ENCODE measurements at regions not wholly inside any gene's neighbourhood (a gene's known extent, or its start where the extent isn't known, plus 50 kb on each side); places are given as distances from the start of the nearest gene placed in this dataset.

GRCh38 chr5:68557162-68557936, 341.8 kb downstream of the PIK3R1 start:
- no peak for DNase-seq (ENCODE audit: low read depth, low spot score)
- Histone ChIP-seq H3K27me3 (ENCODE audit: control insufficient read depth, insufficient read depth, low read length) (no peaks in the 10 kb centered on the region), H3K4me1 (ENCODE audit: control insufficient read depth, insufficient read depth, low read length) (no peaks in the 10 kb centered on the region), H3K4me3 (ENCODE audit: low read length) (no peak overlapping the region), H3K9me3 (ENCODE audit: control insufficient read depth, insufficient read depth, low read length) (no peaks in the 10 kb centered on the region; the same call in 1 of the 2 replicates), H3K36me3 (ENCODE audit: control insufficient read depth, insufficient read depth, low read length) (peaks cover 4% of the 10 kb centered on the region; the same call in 1 of the 2 replicates), H3K27ac (ENCODE audit: low read length) (no peak overlapping the region)
- no CpG with 5 or more reads among the region's 4 CpGs for WGBS (ENCODE audit: insufficient coverage, insufficient read length)

GRCh38 chr5:68562308-68562707, 346.8 kb downstream of the PIK3R1 start:
- no peak for DNase-seq (ENCODE audit: low read depth, low spot score)
- H3K36me3 ChIP-seq (ENCODE audit: control insufficient read depth, insufficient read depth, low read length): peaks cover 4% of the 10 kb centered on the region; the same call in 1 of the 2 replicates
- H3K4me1 ChIP-seq (ENCODE audit: control insufficient read depth, insufficient read depth, low read length): no peaks in the 10 kb centered on the region
- no CpG with 5 or more reads among the region's 3 CpGs for WGBS (ENCODE audit: insufficient coverage, insufficient read length)
- no peak overlapping the region for H3K4me3 ChIP-seq (ENCODE audit: low read length)
- H3K27ac ChIP-seq (ENCODE audit: low read length): no peak overlapping the region
- no peaks in the 10 kb centered on the region for H3K27me3 ChIP-seq (ENCODE audit: control insufficient read depth, insufficient read depth, low read length)
- H3K9me3 ChIP-seq (ENCODE audit: control insufficient read depth, insufficient read depth, low read length): peaks cover 2% of the 10 kb centered on the region; the same call in 1 of the 2 replicates

- Histone ChIP-seq H3K36me3 (ENCODE audit: control insufficient read depth, insufficient read depth, low read length) (no peaks in the 10 kb centered on the region), H3K27me3 (ENCODE audit: control insufficient read depth, insufficient read depth, low read length) (no peaks in the 10 kb centered on the region), H3K27ac (ENCODE audit: low read length) (no peak overlapping the region), H3K9me3 (ENCODE audit: control insufficient read depth, insufficient read depth, low read length) (peaks cover 2% of the 10 kb centered on the region; the same call in 1 of the 2 replicates), H3K4me3 (ENCODE audit: low read length) (no peak overlapping the region), H3K4me1 (ENCODE audit: control insufficient read depth, insufficient read depth, low read length) (no peaks in the 10 kb centered on the region)
- no CpG with 5 or more reads among the region's 5 CpGs for WGBS (ENCODE audit: insufficient coverage, insufficient read length)
- DNase-seq (ENCODE audit: low read depth, low spot score): no peak
Measured at GRCh38 chr5:68565427-68565826, 349.9 kb downstream of the PIK3R1 start.

- no peaks in the 10 kb centered on the region for H3K4me1 ChIP-seq (ENCODE audit: control insufficient read depth, insufficient read depth, low read length)
- H3K4me3 ChIP-seq (ENCODE audit: low read length): no peak overlapping the region
Measured at GRCh38 chr5:68576805-68577204, 361.2 kb downstream of the PIK3R1 start.

GRCh38 chr5:68582284-68582683, 366.7 kb downstream of the PIK3R1 start:
- no peak for DNase-seq (ENCODE audit: low read depth, low spot score)
- Histone ChIP-seq H3K27ac (ENCODE audit: low read length) (no peak overlapping the region), H3K4me3 (ENCODE audit: low read length) (no peak overlapping the region), H3K27me3 (ENCODE audit: control insufficient read depth, insufficient read depth, low read length) (no peaks in the 10 kb centered on the region), H3K36me3 (ENCODE audit: control insufficient read depth, insufficient read depth, low read length) (no peaks in the 10 kb centered on the region), H3K4me1 (ENCODE audit: control insufficient read depth, insufficient read depth, low read length) (no peaks in the 10 kb centered on the region), H3K9me3 (ENCODE audit: control insufficient read depth, insufficient read depth, low read length) (no peaks in the 10 kb centered on the region)
- WGBS (ENCODE audit: insufficient coverage, insufficient read length): no CpG with 5 or more reads among the region's 1 CpG

More at GRCh38 chr5:68576805-68577204, 361.2 kb downstream of the PIK3R1 start:
- no peak for DNase-seq (ENCODE audit: low read depth, low spot score)
- no peak overlapping the region for H3K27ac ChIP-seq (ENCODE audit: low read length)
- no CpG with 5 or more reads among the region's 1 CpG for WGBS (ENCODE audit: insufficient coverage, insufficient read length)
- H3K9me3 ChIP-seq (ENCODE audit: control insufficient read depth, insufficient read depth, low read length): no peaks in the 10 kb centered on the region
- H3K36me3 ChIP-seq (ENCODE audit: control insufficient read depth, insufficient read depth, low read length): no peaks in the 10 kb centered on the region
- no peaks in the 10 kb centered on the region for H3K27me3 ChIP-seq (ENCODE audit: control insufficient read depth, insufficient read depth, low read length)

- no peak for DNase-seq (ENCODE audit: low read depth, low spot score)
- H3K36me3 ChIP-seq (ENCODE audit: control insufficient read depth, insufficient read depth, low read length): no peaks in the 10 kb centered on the region
- H3K4me1 ChIP-seq (ENCODE audit: control insufficient read depth, insufficient read depth, low read length): no peaks in the 10 kb centered on the region
- H3K27me3 ChIP-seq (ENCODE audit: control insufficient read depth, insufficient read depth, low read length): no peaks in the 10 kb centered on the region
- H3K4me3 ChIP-seq (ENCODE audit: low read length): no peak overlapping the region
- H3K27ac ChIP-seq (ENCODE audit: low read length): no peak overlapping the region
- no peaks in the 10 kb centered on the region for H3K9me3 ChIP-seq (ENCODE audit: control insufficient read depth, insufficient read depth, low read length)
Measured at GRCh38 chr5:68587171-68587570, 371.6 kb downstream of the PIK3R1 start.

GRCh38 chr5:68591850-68592249, 376.3 kb downstream of the PIK3R1 start:
- Histone ChIP-seq H3K4me3 (ENCODE audit: low read length) (no peak overlapping the region), H3K4me1 (ENCODE audit: control insufficient read depth, insufficient read depth, low read length) (no peaks in the 10 kb centered on the region), H3K36me3 (ENCODE audit: control insufficient read depth, insufficient read depth, low read length) (no peaks in the 10 kb centered on the region), H3K9me3 (ENCODE audit: control insufficient read depth, insufficient read depth, low read length) (no peaks in the 10 kb centered on the region), H3K27ac (ENCODE audit: low read length) (no peak overlapping the region), H3K27me3 (ENCODE audit: control insufficient read depth, insufficient read depth, low read length) (no peaks in the 10 kb centered on the region)
- WGBS (ENCODE audit: insufficient coverage, insufficient read length): no CpG with 5 or more reads among the region's 4 CpGs
- no peak for DNase-seq (ENCODE audit: low read depth, low spot score)

- Histone ChIP-seq H3K9me3 (ENCODE audit: control insufficient read depth, insufficient read depth, low read length) (no peaks in the 10 kb centered on the region), H3K4me1 (ENCODE audit: control insufficient read depth, insufficient read depth, low read length) (no peaks in the 10 kb centered on the region), H3K27ac (ENCODE audit: low read length) (no peak overlapping the region), H3K4me3 (ENCODE audit: low read length) (no peak overlapping the region), H3K27me3 (ENCODE audit: control insufficient read depth, insufficient read depth, low read length) (no peaks in the 10 kb centered on the region), H3K36me3 (ENCODE audit: control insufficient read depth, insufficient read depth, low read length) (no peaks in the 10 kb centered on the region)
- WGBS (ENCODE audit: insufficient coverage, insufficient read length): no CpG with 5 or more reads among the region's 3 CpGs
- DNase-seq (ENCODE audit: low read depth, low spot score): no peak
Measured at GRCh38 chr5:68592351-68592750, 376.8 kb downstream of the PIK3R1 start.

GRCh38 chr5:68593211-68593671, 377.7 kb downstream of the PIK3R1 start:
- Histone ChIP-seq H3K4me3 (ENCODE audit: low read length) (no peak overlapping the region), H3K36me3 (ENCODE audit: control insufficient read depth, insufficient read depth, low read length) (no peaks in the 10 kb centered on the region), H3K4me1 (ENCODE audit: control insufficient read depth, insufficient read depth, low read length) (no peaks in the 10 kb centered on the region), H3K27ac (ENCODE audit: low read length) (no peak overlapping the region), H3K27me3 (ENCODE audit: control insufficient read depth, insufficient read depth, low read length) (no peaks in the 10 kb centered on the region), H3K9me3 (ENCODE audit: control insufficient read depth, insufficient read depth, low read length) (no peaks in the 10 kb centered on the region)
- no peak for DNase-seq (ENCODE audit: low read depth, low spot score)
- no CpG with 5 or more reads among the region's 5 CpGs for WGBS (ENCODE audit: insufficient coverage, insufficient read length)

- Histone ChIP-seq H3K4me1 (ENCODE audit: control insufficient read depth, insufficient read depth, low read length) (no peaks in the 10 kb centered on the region; the same call in 1 of the 2 replicates), H3K4me3 (ENCODE audit: low read length) (no peak overlapping the region), H3K27ac (ENCODE audit: low read length) (no peak overlapping the region), H3K27me3 (ENCODE audit: control insufficient read depth, insufficient read depth, low read length) (no peaks in the 10 kb centered on the region), H3K36me3 (ENCODE audit: control insufficient read depth, insufficient read depth, low read length) (0 out of 2 replicates have a peak, but pooled peaks cover 5% of the 10 kb centered on the region), H3K9me3 (ENCODE audit: control insufficient read depth, insufficient read depth, low read length) (no peaks in the 10 kb centered on the region)
- DNase-seq (ENCODE audit: low read depth, low spot score): no peak
- no CpG with 5 or more reads among the region's 1 CpG for WGBS (ENCODE audit: insufficient coverage, insufficient read length)
Measured at GRCh38 chr5:68612972-68613371, 397.4 kb downstream of the PIK3R1 start.

- no CpG with 5 or more reads among the region's 2 CpGs for WGBS (ENCODE audit: insufficient coverage, insufficient read length)
- H3K27me3 ChIP-seq (ENCODE audit: control insufficient read depth, insufficient read depth, low read length): no peaks in the 10 kb centered on the region
- H3K4me3 ChIP-seq (ENCODE audit: low read length): no peak overlapping the region
- no peak overlapping the region for H3K27ac ChIP-seq (ENCODE audit: low read length)
- DNase-seq (ENCODE audit: low read depth, low spot score): no peak
- H3K36me3 ChIP-seq (ENCODE audit: control insufficient read depth, insufficient read depth, low read length): no peaks in the 10 kb centered on the region
- H3K9me3 ChIP-seq (ENCODE audit: control insufficient read depth, insufficient read depth, low read length): no peaks in the 10 kb centered on the region
- no peaks in the 10 kb centered on the region for H3K4me1 ChIP-seq (ENCODE audit: control insufficient read depth, insufficient read depth, low read length)
Measured at GRCh38 chr5:68618501-68618900, 402.9 kb downstream of the PIK3R1 start.

Data from iPS DF 6.9 (cell line).